Psoas muscle (tissue), 7 donors: ENCODE measurements at regions not wholly inside any gene's neighbourhood (a gene's known extent, or its start where the extent isn't known, plus 50 kb on each side); places are given as distances from the start of the nearest gene placed in this dataset.

ENCODE experiments used
- ATAC-seq, 4 donors: fragments of 200-7000 bp; cut with Tn5 transposase; one replicate each; pipeline ENCODE4 v1.9.1; 2020; ENCODE audit warnings: moderate library complexity in 3 of 4, mild to moderate bottlenecking in 2 of 4
- DNase-seq, 2 donors: peaks; one replicate each; pipeline ENCODE4 v3.0.0-alpha.2; 2020
- H3K27ac ChIP-seq: fragments of 200-600 bp; one replicate; pipeline ENCODE4 v1.8.0; 2022
- H3K27me3 ChIP-seq, 3 donors: fragments of 200-600 bp in 1 of 3; one replicate each; pipeline versions ENCODE4 v1.6.1 to v1.8.0; 2013 to 2022; ENCODE audit warnings: low read length in 2 of 3, mild to moderate bottlenecking in 2 of 3, moderate library complexity in 1 of 3; ENCODE audit not compliant: insufficient read depth in 3 of 3
- H3K36me3 ChIP-seq, 2 donors: fragments of 200-600 bp in 1 of 2; one replicate each; pipeline versions ENCODE4 v1.6.1 to v1.8.0; 2013 to 2022; ENCODE audit warnings: low read depth in 1 of 2, mild to moderate bottlenecking in 1 of 2, moderate library complexity in 1 of 2; ENCODE audit not compliant: insufficient read depth in 1 of 2
- H3K4me1 ChIP-seq: fragments of 200-600 bp; one replicate; pipeline ENCODE4 v1.8.0; 2022
- H3K4me3 ChIP-seq: fragments of 200-600 bp; one replicate; pipeline ENCODE4 v1.8.0; 2022; ENCODE audit warnings: mild to moderate bottlenecking
- H3K9me3 ChIP-seq: fragments of 200-600 bp; one replicate; pipeline ENCODE4 v1.8.0; 2022
- CTCF ChIP-seq: fragments of 200-600 bp; IDR thresholded peaks from one replicate; pipeline ENCODE4 v1.8.0; 2022; ENCODE audit warnings: antibody characterized with exemption
- WGBS, 3 donors: extraction: QIAGEN DNeasy Blood & Tissue Kit; methylation state at CpG; one replicate each; pipeline versions ENCODE4 v1.1.6 to v1.1.7; 2013; 5-methylcytosine and 5-hydroxymethylcytosine counted together
- intact Hi-C, 2 donors: fragments of 100-400 bp; cut with DNase I; formaldehyde crosslinking; loops; one replicate each; pipeline versions ENCODE4 v1.11.0 to v1.14.2; 2022
- donor health status: healthy with polysubstance abuse.
- donor health status: DM: no; HTN: no; CAD: no; lungs with moderate emphysema.
- donor health status: Bipolar disorder and iron deficiency.
- donor health status: healthy.
- donor health status: DM: yes; HTN: yes; CAD: no.
- donor health status: DM: no; HTN: no; CAD: no.
- donor health status: DM: yes; HTN: yes; CAD: no.

DNA sequence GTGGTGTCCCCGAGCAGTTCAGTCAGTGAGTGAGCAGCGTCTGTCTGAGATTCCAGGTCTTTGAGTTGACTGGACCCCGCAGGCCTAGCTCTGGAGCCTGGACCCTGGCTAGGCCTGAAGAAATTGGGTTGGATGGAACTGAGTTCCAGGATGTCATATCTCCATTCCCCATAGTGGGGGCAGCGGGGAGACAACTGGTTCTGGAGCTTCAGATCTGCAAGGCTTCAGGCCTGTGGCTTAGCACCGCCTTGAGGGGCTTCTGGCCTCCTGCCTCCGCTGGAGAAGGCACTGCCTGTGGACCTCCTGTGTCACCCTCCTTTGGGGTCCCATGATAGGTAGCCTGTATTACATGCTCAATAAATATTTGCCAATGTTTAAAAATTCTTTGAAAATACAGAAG lies 288.4 kb upstream of the ID2 start:
- no peak for DNase-seq
- Histone ChIP-seq H3K4me1 (no peaks in the 10 kb centered on the region), H3K27me3 (peaks cover 0 to 2% (median 0%) of the 10 kb centered on the region in 3 donors), H3K36me3 (no peaks in the 10 kb centered on the region), H3K27ac (no peak overlapping the region), H3K9me3 (no peaks in the 10 kb centered on the region), H3K4me3 (no peak overlapping the region)
- TF ChIP-seq CTCF: no peak
- 95 to 97% (median 97%) methylated on average over 6 of the region's 6 CpGs for WGBS, 3 donors
- ATAC-seq: no peak
- intact Hi-C loops: no loop called here

DNA sequence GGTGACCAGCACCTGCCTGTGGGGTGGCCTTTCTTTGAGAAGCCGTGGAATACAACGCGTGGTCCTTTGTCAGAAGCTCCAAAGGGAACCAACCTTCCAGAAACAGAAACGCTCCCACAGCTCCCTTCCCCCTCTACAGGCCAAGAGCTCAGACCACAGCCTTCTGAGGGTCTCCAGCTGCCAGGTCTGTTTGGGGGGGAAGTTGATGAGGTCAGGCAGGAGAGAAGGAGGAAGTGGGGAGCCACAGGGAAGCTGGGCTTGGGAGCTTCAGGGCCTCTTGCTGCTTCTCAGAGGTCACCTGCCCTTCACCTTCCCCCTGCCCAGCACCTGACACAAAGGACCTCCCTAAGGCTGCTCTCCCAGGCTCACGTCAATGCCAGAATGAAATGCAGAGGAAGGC lies 287.7 kb upstream of the ID2 start:
- H3K4me3 ChIP-seq: no peak overlapping the region
- no peaks in the 10 kb centered on the region for H3K9me3 ChIP-seq
- no peaks in the 10 kb centered on the region for H3K27me3 ChIP-seq
- no peaks in the 10 kb centered on the region for H3K4me1 ChIP-seq
- no peak overlapping the region for H3K27ac ChIP-seq
- no peaks in the 10 kb centered on the region for H3K36me3 ChIP-seq
- DNase-seq (no peak), ATAC-seq (no peak)
- TF ChIP-seq CTCF: no peak
- 90 to 93% (median 91%) methylated on average over 5 of the region's 5 CpGs for WGBS, 3 donors
- intact Hi-C loops: no loop called here

DNA sequence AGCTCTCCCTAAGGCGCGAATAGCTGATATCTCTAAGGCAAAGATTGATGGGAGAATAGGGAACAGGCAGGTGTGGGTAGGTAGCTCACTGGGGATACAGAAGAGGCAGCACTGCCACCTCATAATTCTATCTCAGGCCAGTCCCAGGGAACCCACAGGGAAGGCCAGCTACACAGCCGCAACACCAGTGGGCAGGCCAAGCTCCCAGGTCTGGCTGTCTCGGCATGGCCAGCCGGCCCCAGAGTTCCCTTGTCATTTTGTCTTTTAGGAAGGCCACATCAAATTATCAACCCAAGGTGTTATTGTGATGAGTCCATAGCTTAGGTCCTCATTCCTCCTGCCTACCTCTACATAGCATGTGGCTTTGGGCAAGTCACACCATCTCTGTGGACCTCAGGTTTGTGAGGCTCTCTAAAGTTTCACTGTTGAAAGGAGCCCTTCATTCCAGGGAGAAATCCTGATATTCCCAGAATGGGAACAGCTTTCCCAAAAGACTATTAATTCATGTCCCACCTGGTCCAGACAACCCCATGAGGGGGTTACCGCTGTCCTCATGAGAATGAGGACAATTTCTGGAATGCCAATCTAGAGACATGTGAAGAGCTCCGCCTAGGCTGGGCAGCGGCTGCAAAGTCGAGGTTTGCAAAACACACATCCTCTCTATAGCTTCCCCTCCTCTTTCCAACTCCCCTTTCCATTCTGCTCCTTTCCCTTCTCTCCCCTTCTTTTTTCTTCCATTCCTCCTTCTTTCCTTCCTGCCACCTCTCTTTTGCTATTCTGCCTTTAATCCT lies 287.1 kb upstream of the ID2 start:
- H3K27me3 ChIP-seq: no peaks in the 10 kb centered on the region
- DNase-seq: no peak

GRCh38 chr2:8395718-8396117 lies 286.1 kb upstream of the ID2 start:
- Histone ChIP-seq H3K4me1 (no peaks in the 10 kb centered on the region), H3K36me3 (no peaks in the 10 kb centered on the region), H3K27ac (no peak overlapping the region), H3K27me3 (no peaks in the 10 kb centered on the region), H3K9me3 (no peaks in the 10 kb centered on the region), H3K4me3 (no peak overlapping the region)
- 63 to 85% (median 75%) methylated on average over 1 of the region's 1 CpG for WGBS, 3 donors
- intact Hi-C loops: no loop called here
- no peak for DNase-seq
- no peak for ATAC-seq
- TF ChIP-seq CTCF: no peak

More for the DNA sequence above, 287.1 kb upstream of the ID2 start:
- intact Hi-C loops: no loop called here
- no peaks in the 10 kb centered on the region for H3K4me1 ChIP-seq
- no peaks in the 10 kb centered on the region for H3K9me3 ChIP-seq
- 90 to 94% (median 90%) methylated on average over 9 of the region's 9 CpGs for WGBS, 3 donors
- H3K36me3 ChIP-seq: no peaks in the 10 kb centered on the region
- ATAC-seq: no peak
- H3K27ac ChIP-seq: no peak overlapping the region
- no peak for TF ChIP-seq CTCF
- no peak overlapping the region for H3K4me3 ChIP-seq
